Adrenal gland (tissue), 9 donors: ENCODE measurements at regions not wholly inside any gene's neighbourhood (a gene's known extent, or its start where the extent isn't known, plus 50 kb on each side); places are given as distances from the start of the nearest gene placed in this dataset.

Source experiments
- DNase-seq, 7 donors: peaks; one replicate each; pipeline ENCODE4 v3.0.0-alpha.2; 2019 to 2020
- H3K27ac ChIP-seq, 5 donors: fragments of 200-600 bp; sonication (generic) in 4 of 5; 1 replicate in 3 of 5; 2 replicates in 2 of 5; pipeline versions ENCODE4 v1.5.1 to v1.8.0; 2016 to 2020; ENCODE audit warnings: mild to moderate bottlenecking in 1 of 5
- H3K27me3 ChIP-seq: fragments of 200-600 bp; 2 replicates; pipeline ENCODE4 v1.8.0; 2021
- H3K36me3 ChIP-seq, 2 donors: fragments of 200-600 bp; replicated peaks in 1 of 2; 1 replicate in 1 of 2; 2 replicates in 1 of 2; pipeline versions ENCODE4 v1.5.1 to v1.8.0; 2018 to 2022
- H3K4me1 ChIP-seq, 2 donors: fragments of 200-600 bp; replicated peaks in 1 of 2; 1 replicate in 1 of 2; 2 replicates in 1 of 2; pipeline versions ENCODE4 v1.5.1 to v1.8.0; 2018 to 2021
- H3K4me3 ChIP-seq, 4 donors: fragments of 200-600 bp; sonication (generic) in 3 of 4; one replicate each; pipeline ENCODE4 v1.5.1; 2016 to 2018
- H3K9me3 ChIP-seq, 3 donors: fragments of 200-600 bp; sonication (generic) in 1 of 3; replicated peaks in 1 of 3; 1 replicate in 2 of 3; 2 replicates in 1 of 3; pipeline versions ENCODE4 v1.5.1 to v1.8.0; 2016 to 2021
- CTCF ChIP-seq, 6 experiments: fragments of 450-650 bp in 4 of 6; fragments of 200-600 bp in 2 of 6; sonication (generic) in 1 of 6; IDR thresholded peaks; 1 replicate in 5 of 6; 2 replicates in 1 of 6; pipeline versions ENCODE4 v1.5.1 to v1.8.0; 2016 to 2021; ENCODE audit warnings: antibody characterized with exemption in 6 of 6, mild to moderate bottlenecking in 2 of 6, moderate library complexity in 1 of 6
- POLR2A ChIP-seq, 2 donors: fragments of 450-650 bp; IDR thresholded peaks; one replicate each; pipeline ENCODE4 v1.6.1; 2017; ENCODE audit warnings: antibody characterized with exemption in 2 of 2, mild to moderate bottlenecking in 2 of 2, moderate library complexity in 1 of 2
- WGBS, 4 donors: extraction: QIAGEN DNeasy Blood & Tissue Kit in 2 of 4; methylation state at CpG; one replicate each; pipeline versions ENCODE4 v1.1.5 to v1.1.7; 2013 to 2017; 5-methylcytosine and 5-hydroxymethylcytosine counted together
- intact Hi-C, 2 donors: fragments of 100-400 bp; cut with DNase I; formaldehyde crosslinking; loops; one replicate each; pipeline versions ENCODE4 v1.14.1 to v1.15.0; 2022 to 2023
- donor health status: healthy with polysubstance abuse.
- donor health status: Bipolar disorder and iron deficiency.
- donor health status: DM: yes; HTN: yes; CAD: no.
- donor health status: DM: no; HTN: no; CAD: no.
- donor health status: DM: no; HTN: no; CAD: no.

- WGBS, 4 donors = 42 to 51% (median 47%) methylated on average over 4 of the region's 4 CpGs
- Histone ChIP-seq H3K4me1 (no peaks in the 10 kb centered on the region), H3K36me3 (no peaks in the 10 kb centered on the region), H3K27me3 (no peaks in the 10 kb centered on the region), H3K27ac (no peak overlapping the region), H3K4me3 (no peak overlapping the region), H3K9me3 (no peaks in the 10 kb centered on the region)
- TF ChIP-seq CTCF (IDR thresholded peaks at IDR 0.05) (no peak), POLR2A (IDR thresholded peaks at IDR 0.05) (no peak)
- intact Hi-C loops = no loop called here
- peak; percentile 15 to 61 (median 33) for DNase-seq
These were observed 827.7 kb downstream of the SOCS6 start for GRCh38 chr18:71116535-71116934.

GRCh38 chr18:71115261-71115660 is 826.4 kb downstream of the SOCS6 start:
- intact Hi-C loops = no loop called here

GRCh38 chr18:71114550-71115210 is 825.8 kb downstream of the SOCS6 start:
- TF ChIP-seq POLR2A (IDR thresholded peaks at IDR 0.05) = no peak
- TF ChIP-seq CTCF (IDR thresholded peaks at IDR 0.05) = no peak
- Histone ChIP-seq H3K4me3 (no peak overlapping the region), H3K4me1 (no peaks in the 10 kb centered on the region), H3K36me3 (no peaks in the 10 kb centered on the region), H3K27ac (no peak overlapping the region), H3K9me3 (no peaks in the 10 kb centered on the region), H3K27me3 (no peaks in the 10 kb centered on the region)
- intact Hi-C loops = no loop called here
- no peak for DNase-seq
- 64 to 73% (median 69%) methylated on average over 11 of the region's 11 CpGs for WGBS, 4 donors

More at GRCh38 chr18:71115261-71115660, 826.4 kb downstream of the SOCS6 start:
- Histone ChIP-seq H3K4me3 (no peak overlapping the region), H3K36me3 (no peaks in the 10 kb centered on the region), H3K27ac (no peak overlapping the region), H3K27me3 (no peaks in the 10 kb centered on the region), H3K4me1 (no peaks in the 10 kb centered on the region), H3K9me3 (no peaks in the 10 kb centered on the region)
- no peak for DNase-seq
- TF ChIP-seq POLR2A (IDR thresholded peaks at IDR 0.05) (no peak), CTCF (IDR thresholded peaks at IDR 0.05) (no peak)
- 73 to 83% (median 78%) methylated on average over 8 of the region's 8 CpGs for WGBS, 4 donors

GRCh38 chr18:71107244-71107643 is 818.4 kb downstream of the SOCS6 start:
- DNase-seq = no peak

More at GRCh38 chr18:71107244-71107643, 818.4 kb downstream of the SOCS6 start:
- intact Hi-C loops = no loop called here
- H3K27me3 ChIP-seq = no peaks in the 10 kb centered on the region
- TF ChIP-seq CTCF (IDR thresholded peaks at IDR 0.05) (no peak), POLR2A (IDR thresholded peaks at IDR 0.05) (no peak)
- H3K36me3 ChIP-seq = no peaks in the 10 kb centered on the region
- H3K9me3 ChIP-seq = no peaks in the 10 kb centered on the region
- H3K4me3 ChIP-seq = no peak overlapping the region
- H3K27ac ChIP-seq = no peak overlapping the region
- WGBS, 4 donors = 24 to 34% (median 25%) methylated on average over 2 of the region's 2 CpGs
- no peaks in the 10 kb centered on the region for H3K4me1 ChIP-seq
